ENCODE measurements at regions not wholly inside any gene's neighbourhood (a gene's known extent, or its start where the extent isn't known, plus 50 kb on each side); places are given as distances from the start of the nearest gene placed in this dataset.

DNA sequence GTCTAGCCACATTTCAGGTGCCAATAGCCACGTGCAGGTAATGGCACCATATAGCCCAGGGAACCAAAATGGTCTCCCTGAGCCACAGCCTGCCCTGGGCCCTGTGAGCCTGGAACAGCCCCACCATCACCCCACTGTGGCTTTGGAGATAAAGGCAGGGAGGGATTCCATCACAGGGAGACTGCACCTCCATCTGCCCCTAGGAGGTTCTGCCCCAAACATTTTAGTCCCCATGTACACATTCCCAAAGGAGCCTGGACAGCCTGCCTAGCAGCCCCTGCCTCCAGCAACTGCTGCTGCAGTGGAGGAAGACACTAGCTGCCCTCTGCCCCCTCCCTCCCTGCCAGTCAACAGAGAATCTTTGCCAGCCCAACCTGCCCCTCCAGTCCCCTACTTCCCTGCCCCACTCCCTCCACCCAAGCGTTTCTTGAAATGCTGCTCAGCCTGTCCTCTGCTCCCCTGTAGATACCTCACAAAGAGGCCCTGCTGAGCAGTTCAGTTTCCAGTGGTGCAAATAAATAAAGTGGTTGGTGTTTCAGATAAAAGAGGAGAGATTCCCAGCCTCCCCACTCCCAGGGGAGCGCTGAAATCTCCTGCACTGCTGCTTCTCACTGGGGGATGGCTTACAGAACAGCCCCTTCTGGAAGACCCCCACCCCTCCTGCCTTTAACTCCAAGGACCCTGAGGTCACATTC lies 921.8 kb downstream of the UQCRFS1 start (continued):
- TF ChIP-seq ZFP69B (tag by site-specific recombination; IDR thresholded peaks at IDR 0.05): no peak
- TF ChIP-seq ELK4 (IDR thresholded peaks at IDR 0.05; ENCODE audit: borderline replicate concordance, low read depth, low read length): no peak
- TF ChIP-seq PATZ1 (tag by site-specific recombination; IDR thresholded peaks at IDR 0.05): peak; percentile 30; the same call in 1 of the 2 replicates
- TF ChIP-seq, protein P1, sequence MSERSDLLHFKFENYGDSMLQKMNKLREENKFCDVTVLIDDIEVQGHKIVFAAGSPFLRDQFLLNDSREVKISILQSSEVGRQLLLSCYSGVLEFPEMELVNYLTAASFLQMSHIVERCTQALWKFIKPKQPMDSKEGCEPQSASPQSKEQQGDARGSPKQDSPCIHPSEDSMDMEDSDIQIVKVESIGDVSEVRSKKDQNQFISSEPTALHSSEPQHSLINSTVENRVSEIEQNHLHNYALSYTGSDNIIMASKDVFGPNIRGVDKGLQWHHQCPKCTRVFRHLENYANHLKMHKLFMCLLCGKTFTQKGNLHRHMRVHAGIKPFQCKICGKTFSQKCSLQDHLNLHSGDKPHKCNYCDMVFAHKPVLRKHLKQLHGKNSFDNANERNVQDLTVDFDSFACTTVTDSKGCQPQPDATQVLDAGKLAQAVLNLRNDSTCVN (tag by site-specific recombination; optimal IDR thresholded peaks at IDR 0.05): no peak
- TF ChIP-seq ZNF341 (tag by site-specific recombination; IDR thresholded peaks at IDR 0.05; ENCODE audit: low read depth): peak; percentile 90
- TF ChIP-seq KLF10 (tag by site-specific recombination; IDR thresholded peaks at IDR 0.05): no peak
- no peak for TF ChIP-seq ZNF501 (tag by site-specific recombination; IDR thresholded peaks at IDR 0.05)
- TF ChIP-seq ZNF19 (tag by site-specific recombination; IDR thresholded peaks at IDR 0.05; ENCODE audit: low read depth): no peak
- TF ChIP-seq ZNF704 (tag by site-specific recombination; IDR thresholded peaks at IDR 0.05): no peak
- TF ChIP-seq, protein P2, sequence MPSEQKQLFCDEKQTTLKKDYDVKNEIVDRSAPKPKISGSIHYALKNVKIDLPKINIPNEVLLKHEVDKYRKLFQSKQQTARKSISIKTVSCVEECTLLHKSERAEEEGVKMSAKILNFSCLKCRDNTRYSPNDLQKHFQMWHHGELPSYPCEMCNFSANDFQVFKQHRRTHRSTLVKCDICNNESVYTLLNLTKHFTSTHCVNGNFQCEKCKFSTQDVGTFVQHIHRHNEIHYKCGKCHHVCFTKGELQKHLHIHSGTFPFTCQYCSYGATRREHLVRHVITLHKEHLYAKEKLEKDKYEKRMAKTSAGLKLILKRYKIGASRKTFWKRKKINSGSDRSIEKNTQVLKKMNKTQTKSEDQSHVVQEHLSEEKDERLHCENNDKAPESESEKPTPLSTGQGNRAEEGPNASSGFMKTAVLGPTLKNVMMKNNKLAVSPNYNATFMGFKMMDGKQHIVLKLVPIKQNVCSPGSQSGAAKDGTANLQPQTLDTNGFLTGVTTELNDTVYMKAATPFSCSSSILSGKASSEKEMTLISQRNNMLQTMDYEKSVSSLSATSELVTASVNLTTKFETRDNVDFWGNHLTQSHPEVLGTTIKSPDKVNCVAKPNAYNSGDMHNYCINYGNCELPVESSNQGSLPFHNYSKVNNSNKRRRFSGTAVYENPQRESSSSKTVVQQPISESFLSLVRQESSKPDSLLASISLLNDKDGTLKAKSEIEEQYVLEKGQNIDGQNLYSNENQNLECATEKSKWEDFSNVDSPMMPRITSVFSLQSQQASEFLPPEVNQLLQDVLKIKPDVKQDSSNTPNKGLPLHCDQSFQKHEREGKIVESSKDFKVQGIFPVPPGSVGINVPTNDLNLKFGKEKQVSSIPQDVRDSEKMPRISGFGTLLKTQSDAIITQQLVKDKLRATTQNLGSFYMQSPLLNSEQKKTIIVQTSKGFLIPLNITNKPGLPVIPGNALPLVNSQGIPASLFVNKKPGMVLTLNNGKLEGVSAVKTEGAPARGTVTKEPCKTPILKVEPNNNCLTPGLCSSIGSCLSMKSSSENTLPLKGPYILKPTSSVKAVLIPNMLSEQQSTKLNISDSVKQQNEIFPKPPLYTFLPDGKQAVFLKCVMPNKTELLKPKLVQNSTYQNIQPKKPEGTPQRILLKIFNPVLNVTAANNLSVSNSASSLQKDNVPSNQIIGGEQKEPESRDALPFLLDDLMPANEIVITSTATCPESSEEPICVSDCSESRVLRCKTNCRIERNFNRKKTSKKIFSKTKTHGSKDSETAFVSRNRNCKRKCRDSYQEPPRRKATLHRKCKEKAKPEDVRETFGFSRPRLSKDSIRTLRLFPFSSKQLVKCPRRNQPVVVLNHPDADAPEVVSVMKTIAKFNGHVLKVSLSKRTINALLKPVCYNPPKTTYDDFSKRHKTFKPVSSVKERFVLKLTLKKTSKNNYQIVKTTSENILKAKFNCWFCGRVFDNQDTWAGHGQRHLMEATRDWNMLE (tag by site-specific recombination; conservative IDR thresholded peaks at IDR 0.05; ENCODE audit: low read depth): no peak
- TF ChIP-seq ZNF677 (tag by site-specific recombination; IDR thresholded peaks at IDR 0.05): no peak
- TF ChIP-seq IKZF3 (tag by site-specific recombination; IDR thresholded peaks at IDR 0.05): peak; percentile 93
- 0 out of 2 replicates have a peak, but pooled peaks have one; percentile 52 for TF ChIP-seq BCL11B (tag by site-specific recombination; IDR thresholded peaks at IDR 0.05; ENCODE audit: low read depth)
- no peak for TF ChIP-seq ZNF514 (tag by site-specific recombination; IDR thresholded peaks at IDR 0.05)
- no peak for TF ChIP-seq ZNF48 (tag by site-specific recombination; IDR thresholded peaks at IDR 0.05)
- peak; percentile 58; the same call in 1 of the 2 replicates for TF ChIP-seq ZNF398 (tag by site-specific recombination; IDR thresholded peaks at IDR 0.05)
- no peak for TF ChIP-seq ZNF16 (tag by site-specific recombination; IDR thresholded peaks at IDR 0.05; ENCODE audit: low read depth)
- TF ChIP-seq ZNF112 (tag by site-specific recombination; IDR thresholded peaks at IDR 0.05): no peak
- no peak for TF ChIP-seq ZNF2 (tag by site-specific recombination; IDR thresholded peaks at IDR 0.05)
- peak; percentile 33; the same call in 1 of the 2 replicates for TF ChIP-seq ZFP3 (tag by site-specific recombination; IDR thresholded peaks at IDR 0.05; ENCODE audit: low read depth)
- no peak for TF ChIP-seq OVOL3 (tag by site-specific recombination; IDR thresholded peaks at IDR 0.05)
- TF ChIP-seq FEZF1 (tag by site-specific recombination; IDR thresholded peaks at IDR 0.05): peak; percentile 88
- TF ChIP-seq, protein P3, sequence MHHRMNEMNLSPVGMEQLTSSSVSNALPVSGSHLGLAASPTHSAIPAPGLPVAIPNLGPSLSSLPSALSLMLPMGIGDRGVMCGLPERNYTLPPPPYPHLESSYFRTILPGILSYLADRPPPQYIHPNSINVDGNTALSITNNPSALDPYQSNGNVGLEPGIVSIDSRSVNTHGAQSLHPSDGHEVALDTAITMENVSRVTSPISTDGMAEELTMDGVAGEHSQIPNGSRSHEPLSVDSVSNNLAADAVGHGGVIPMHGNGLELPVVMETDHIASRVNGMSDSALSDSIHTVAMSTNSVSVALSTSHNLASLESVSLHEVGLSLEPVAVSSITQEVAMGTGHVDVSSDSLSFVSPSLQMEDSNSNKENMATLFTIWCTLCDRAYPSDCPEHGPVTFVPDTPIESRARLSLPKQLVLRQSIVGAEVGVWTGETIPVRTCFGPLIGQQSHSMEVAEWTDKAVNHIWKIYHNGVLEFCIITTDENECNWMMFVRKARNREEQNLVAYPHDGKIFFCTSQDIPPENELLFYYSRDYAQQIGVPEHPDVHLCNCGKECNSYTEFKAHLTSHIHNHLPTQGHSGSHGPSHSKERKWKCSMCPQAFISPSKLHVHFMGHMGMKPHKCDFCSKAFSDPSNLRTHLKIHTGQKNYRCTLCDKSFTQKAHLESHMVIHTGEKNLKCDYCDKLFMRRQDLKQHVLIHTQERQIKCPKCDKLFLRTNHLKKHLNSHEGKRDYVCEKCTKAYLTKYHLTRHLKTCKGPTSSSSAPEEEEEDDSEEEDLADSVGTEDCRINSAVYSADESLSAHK (tag by site-specific recombination; IDR thresholded peaks at IDR 0.05): peak; percentile 65; the same call in 1 of the 2 replicates
- no peak for TF ChIP-seq MZF1 (tag by site-specific recombination; IDR thresholded peaks at IDR 0.05; ENCODE audit: borderline replicate concordance)
